A549 (cell line): ENCODE measurements at regions not wholly inside any gene's neighbourhood (a gene's known extent, or its start where the extent isn't known, plus 50 kb on each side); places are given as distances from the start of the nearest gene placed in this dataset.

Source experiments
- ATAC-seq, 2 experiments: fragments of 200-7000 bp in 1 of 2; fragments of >200 bp in 1 of 2; cut with Nextera tagmentation in 1 of 2; cut with Tn5 transposase in 1 of 2; 3 replicates each; pipeline versions ENCODE4 v1.8.0 to v1.9.1; 2018 to 2020; ENCODE audit warnings: mild to moderate bottlenecking in 1 of 2, moderate library complexity in 1 of 2
- CTCF ChIA-PET: fragments of 300-600 bp; sonication (Branson Sonifier 250); formaldehyde crosslinking; extraction: SDS; loops from one replicate; lab custom pipeline; 2021; ENCODE audit warnings: antibody characterized with exemption, inconsistent platforms; lab: Yijun Ruan, JAX
- POLR2A ChIA-PET: fragments of 350-600 bp; formaldehyde crosslinking; extraction: SDS; loops from one replicate; lab custom pipeline; 2021; ENCODE audit warnings: antibody characterized with exemption, inconsistent platforms; lab: Yijun Ruan, JAX
- DNase-seq, 2 experiments: peaks; one replicate each; pipeline versions ENCODE4 v3.0.0 to v3.0.0-alpha.2; 2011 to 2016; ENCODE audit warnings: low read depth in 1 of 2, low spot score in 1 of 2
- FAIRE-seq: peaks from 2 replicates; lab custom pipeline; 2011; peaks lifted over from hg19 to GRCh38; lab: Jason Lieb, UNC
- H3K27ac ChIP-seq, 2 experiments: fragments of >200 bp; sonication (Bioruptor Twin); formaldehyde crosslinking; 3 replicates each; pipeline ENCODE4 v1.5.1; 2016 to 2017
- H3K4me1 ChIP-seq: fragments of >200 bp; sonication (Bioruptor Twin); formaldehyde crosslinking; 3 replicates; pipeline ENCODE4 v1.6.1; 2016
- H3K4me2 ChIP-seq: fragments of >200 bp; sonication (Bioruptor Twin); formaldehyde crosslinking; 3 replicates; pipeline ENCODE4 v1.6.1; 2016
- H3K4me3 ChIP-seq: fragments of >200 bp; sonication (Bioruptor Twin); formaldehyde crosslinking; 3 replicates; pipeline ENCODE4 v1.5.1; 2016
- H3K9me3 ChIP-seq: fragments of >200 bp; sonication (Bioruptor Twin); formaldehyde crosslinking; 3 replicates; pipeline ENCODE4 v1.6.1; 2016
- BHLHE40 ChIP-seq: IDR thresholded peaks from 2 replicates; pipeline ENCODE4 v1.6.1; 2012; ENCODE audit warnings: low read depth, low read length, inconsistent platforms
- CBX8 ChIP-seq: fragments of 200-600 bp; sonication (generic); IDR thresholded peaks from 2 replicates; pipeline ENCODE4 v1.6.1; 2016
- CHD4 ChIP-seq: fragments of 200-600 bp; sonication (generic); IDR thresholded peaks from 2 replicates; pipeline ENCODE4 v1.6.1; 2016; ENCODE audit warnings: antibody characterized with exemption, mild to moderate bottlenecking, borderline replicate concordance
- EHF ChIP-seq: fragments of 250-450 bp; sonication (Bioruptor Pico); IDR thresholded peaks from 2 replicates; pipeline ENCODE4 v1.5.0; 2020; ENCODE audit warnings: mild to moderate bottlenecking
- EHMT2 ChIP-seq: fragments of 200-600 bp; sonication (generic); IDR thresholded peaks from 2 replicates; pipeline ENCODE4 v1.6.1; 2016; ENCODE audit warnings: antibody characterized with exemption, low read depth, mild to moderate bottlenecking, moderate library complexity
- EP300 ChIP-seq, 2 experiments: fragments of >200 bp; sonication (Bioruptor Twin); formaldehyde crosslinking; IDR thresholded peaks; 2 replicates in 1 of 2; 3 replicates in 1 of 2; pipeline ENCODE4 v1.6.1; 2016 to 2017
- HES2 ChIP-seq: fragments of >200 bp; sonication (Bioruptor Twin); formaldehyde crosslinking; IDR thresholded peaks from 2 replicates; pipeline ENCODE4 v1.6.1; 2016
- HEYL ChIP-seq: fragments of 250-450 bp; sonication (Bioruptor Pico); IDR thresholded peaks from 2 replicates; pipeline ENCODE4 v1.8.0; 2021; ENCODE audit warnings: mild to moderate bottlenecking, moderate library complexity
- HOXA7 ChIP-seq: fragments of 250-450 bp; sonication (Bioruptor Pico); IDR thresholded peaks from 2 replicates; pipeline ENCODE4 v1.5.0; 2020; ENCODE audit warnings: mild to moderate bottlenecking, moderate library complexity
- HOXB5 ChIP-seq: fragments of 250-450 bp; sonication (Bioruptor Pico); IDR thresholded peaks from 2 replicates; pipeline ENCODE4 v1.5.0; 2020; ENCODE audit warnings: mild to moderate bottlenecking, moderate library complexity
- JUN ChIP-seq, 2 experiments: fragments of >200 bp; sonication (Bioruptor Twin); formaldehyde crosslinking; IDR thresholded peaks; 2 replicates in 1 of 2; 3 replicates in 1 of 2; pipeline ENCODE4 v1.6.1; 2016 to 2017
- MYC ChIP-seq: IDR thresholded peaks from 2 replicates; pipeline ENCODE4 v1.6.1; 2012; ENCODE audit warnings: mild to moderate bottlenecking, inconsistent platforms, low read length, improper control_type of control experiment, borderline replicate concordance
- NFE2L2 ChIP-seq: fragments of 150-350 bp; conservative IDR thresholded peaks from 2 replicates; pipeline ENCODE4 v1.6.1; 2014; ENCODE audit warnings: low read length
- NR3C1 ChIP-seq: fragments of >200 bp; sonication (Bioruptor Twin); formaldehyde crosslinking; IDR thresholded peaks from 3 replicates; pipeline ENCODE4 v1.6.1; 2017
- PHF8 ChIP-seq: fragments of 200-600 bp; sonication (generic); IDR thresholded peaks from 2 replicates; pipeline ENCODE4 v1.6.1; 2016; ENCODE audit warnings: low read depth, mild to moderate bottlenecking, antibody characterized with exemption, moderate library complexity, borderline replicate concordance
- RAD21 ChIP-seq, 2 experiments: fragments of >200 bp in 1 of 2; sonication (Bioruptor Twin) in 1 of 2; formaldehyde crosslinking in 1 of 2; IDR thresholded peaks in 1 of 2; conservative IDR thresholded peaks in 1 of 2; 2 replicates in 1 of 2; 3 replicates in 1 of 2; pipeline ENCODE4 v1.6.1; 2012 to 2018; ENCODE audit warnings: inconsistent platforms in 1 of 2
- RARB ChIP-seq: fragments of 250-450 bp; sonication (Bioruptor Pico); IDR thresholded peaks from 2 replicates; pipeline ENCODE4 v1.8.0; 2021; ENCODE audit warnings: mild to moderate bottlenecking, moderate library complexity
- RCOR1 ChIP-seq: fragments of 150-350 bp; IDR thresholded peaks from 2 replicates; pipeline ENCODE4 v1.6.1; 2014; ENCODE audit warnings: antibody characterized with exemption, low read length, low read depth
- RFX5 ChIP-seq: fragments of 450-650 bp; IDR thresholded peaks from 2 replicates; pipeline ENCODE4 v1.7.1; 2014; ENCODE audit warnings: antibody characterized with exemption, mild to moderate bottlenecking, moderate library complexity
- TFCP2L1 ChIP-seq: fragments of 250-450 bp; sonication (Bioruptor Pico); IDR thresholded peaks from 2 replicates; pipeline ENCODE4 v1.5.0; 2021; ENCODE audit warnings: mild to moderate bottlenecking
- USF2 ChIP-seq: fragments of 450-650 bp; IDR thresholded peaks from 2 replicates; pipeline ENCODE4 v1.6.1; 2014; ENCODE audit warnings: antibody characterized with exemption
- ZNF302 ChIP-seq: fragments of 250-450 bp; sonication (Bioruptor Pico); IDR thresholded peaks from 2 replicates; pipeline ENCODE4 v1.9.0; 2021; ENCODE audit warnings: inconsistent platforms, mild to moderate bottlenecking, moderate library complexity
- ZSCAN20 ChIP-seq: fragments of 250-450 bp; sonication (Bioruptor Pico); IDR thresholded peaks from 2 replicates; pipeline ENCODE4 v1.8.0; 2022; ENCODE audit warnings: mild to moderate bottlenecking, moderate library complexity
- WGBS: methylation state at CpG from one replicate; pipeline ENCODE4 v1.1.6; 2017; ENCODE audit errors: missing lambda C conversion rate; 5-methylcytosine and 5-hydroxymethylcytosine counted together
- TF ChIP-seq, protein P1 (sequence below): fragments of 250-450 bp; sonication (Bioruptor Pico); IDR thresholded peaks from 2 replicates; pipeline ENCODE4 v1.5.0; 2021; ENCODE audit warnings: mild to moderate bottlenecking, moderate library complexity, borderline replicate concordance
- TF ChIP-seq, protein P2 (sequence below): IDR thresholded peaks from 2 replicates; pipeline ENCODE4 v1.6.1; 2012; ENCODE audit warnings: low read depth, borderline replicate concordance
- TF ChIP-seq, protein P3 (sequence below): fragments of >200 bp; sonication (Bioruptor Twin); formaldehyde crosslinking; IDR thresholded peaks from 3 replicates; pipeline ENCODE4 v1.6.1; 2016
- TF ChIP-seq, protein P4 (sequence below): fragments of >200 bp; sonication (Bioruptor Twin); formaldehyde crosslinking; IDR thresholded peaks from 3 replicates; pipeline ENCODE4 v1.5.1; 2016

DNA sequence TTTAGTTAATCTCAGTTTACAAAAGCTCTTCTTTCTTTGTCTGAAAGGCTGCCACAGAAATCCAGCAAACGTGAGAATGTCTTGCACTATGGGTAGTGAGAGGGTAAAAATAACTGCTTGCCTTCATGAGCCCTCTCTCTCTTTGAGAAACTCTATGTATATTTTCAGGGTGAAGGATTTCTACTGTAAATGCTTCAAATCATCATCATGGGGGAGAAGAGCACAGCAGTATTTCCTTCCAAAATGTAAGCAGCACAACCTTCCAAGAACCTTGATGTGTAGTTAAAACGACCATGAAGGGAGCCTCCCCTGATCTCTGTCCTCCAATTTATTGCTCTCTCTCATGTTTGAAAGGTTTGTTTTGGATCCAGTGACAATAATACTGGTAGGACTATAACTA is 141.3 kb upstream of the CENPW start:
- H3K4me2 ChIP-seq = no peak overlapping the region
- 23% methylated on average over 2 of the region's 2 CpGs for WGBS
- ChIA-PET POLR2A (no interaction called here), CTCF (interaction anchor here (0.9 kb wide), 1 partner anchor 22 kb away, joined by 4 read pairs; no protein-coding TSS in a partner anchor)
- no peak overlapping the region for H3K4me3 ChIP-seq
- FAIRE-seq = no peak
- no peaks in the 10 kb centered on the region for H3K4me1 ChIP-seq
- DNase-seq = no peak
- H3K27ac ChIP-seq = no peak overlapping the region
- TF ChIP-seq, protein P1, sequence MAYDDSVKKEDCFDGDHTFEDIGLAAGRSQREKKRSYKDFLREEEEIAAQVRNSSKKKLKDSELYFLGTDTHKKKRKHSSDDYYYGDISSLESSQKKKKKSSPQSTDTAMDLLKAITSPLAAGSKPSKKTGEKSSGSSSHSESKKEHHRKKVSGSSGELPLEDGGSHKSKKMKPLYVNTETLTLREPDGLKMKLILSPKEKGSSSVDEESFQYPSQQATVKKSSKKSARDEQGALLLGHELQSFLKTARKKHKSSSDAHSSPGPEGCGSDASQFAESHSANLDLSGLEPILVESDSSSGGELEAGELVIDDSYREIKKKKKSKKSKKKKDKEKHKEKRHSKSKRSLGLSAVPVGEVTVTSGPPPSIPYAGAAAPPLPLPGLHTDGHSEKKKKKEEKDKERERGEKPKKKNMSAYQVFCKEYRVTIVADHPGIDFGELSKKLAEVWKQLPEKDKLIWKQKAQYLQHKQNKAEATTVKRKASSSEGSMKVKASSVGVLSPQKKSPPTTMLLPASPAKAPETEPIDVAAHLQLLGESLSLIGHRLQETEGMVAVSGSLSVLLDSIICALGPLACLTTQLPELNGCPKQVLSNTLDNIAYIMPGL = no peak
- no peak for TF ChIP-seq ZSCAN20
- TF ChIP-seq, all 56 proteins: peak for 0
- no peak for ATAC-seq
- H3K9me3 ChIP-seq = no peaks in the 10 kb centered on the region

GRCh38 chr6:126199466-126199865 is 140.4 kb upstream of the CENPW start:
- no peak for DNase-seq
- TF ChIP-seq, protein P1 = no peak
- TF ChIP-seq HOXB5 (no peak), JUN (IDR thresholded peaks at IDR 0.05) (no peak), EHMT2 (no peak), RAD21 (conservative IDR thresholded peaks at IDR 0.05 in 1 of 2, IDR thresholded peaks at IDR 0.05 in 1 of 2) (no peak), CBX8 (no peak), HOXA7 (CRISPR knock-in tag) (no peak), USF2 (no peak), EHF (CRISPR knock-in tag) (no peak), PHF8 (no peak), EP300 (IDR thresholded peaks at IDR 0.05) (no peak), CHD4 (no peak), ZNF302 (CRISPR knock-in tag) (no peak), HEYL (no peak), TFCP2L1 (CRISPR knock-in tag) (no peak), RFX5 (no peak)
- TF ChIP-seq, protein P2, sequence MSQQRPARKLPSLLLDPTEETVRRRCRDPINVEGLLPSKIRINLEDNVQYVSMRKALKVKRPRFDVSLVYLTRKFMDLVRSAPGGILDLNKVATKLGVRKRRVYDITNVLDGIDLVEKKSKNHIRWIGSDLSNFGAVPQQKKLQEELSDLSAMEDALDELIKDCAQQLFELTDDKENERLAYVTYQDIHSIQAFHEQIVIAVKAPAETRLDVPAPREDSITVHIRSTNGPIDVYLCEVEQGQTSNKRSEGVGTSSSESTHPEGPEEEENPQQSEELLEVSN = no peak
- 92% methylated on average over 1 of the region's 1 CpG for WGBS
- H3K9me3 ChIP-seq = no peaks in the 10 kb centered on the region
- H3K4me1 ChIP-seq = no peaks in the 10 kb centered on the region
- CTCF ChIA-PET = no interaction called here
- POLR2A ChIA-PET = no interaction called here
- no peak for FAIRE-seq
- no peak overlapping the region for H3K4me3 ChIP-seq
- no peak for ATAC-seq
- H3K4me2 ChIP-seq = no peak overlapping the region
- no peak overlapping the region for H3K27ac ChIP-seq

DNA sequence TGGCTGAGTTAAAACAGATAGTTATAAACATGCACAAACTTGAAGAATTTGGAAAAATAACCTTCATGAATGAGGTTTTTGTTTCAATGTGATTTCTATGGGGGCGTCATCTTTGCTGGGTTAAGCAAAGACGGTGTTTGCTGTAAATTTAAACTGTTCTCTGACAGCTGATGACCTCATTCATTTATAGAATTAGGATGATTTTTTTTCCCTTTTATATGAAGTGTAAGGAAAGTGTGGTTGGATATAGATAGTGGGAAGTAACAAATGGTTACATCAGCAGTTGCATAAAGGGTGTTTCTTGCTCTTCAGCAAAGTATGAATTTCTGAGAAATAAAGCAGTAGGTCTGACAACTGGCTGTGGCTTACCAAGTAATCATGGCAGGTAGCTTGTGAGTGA is 137.2 kb upstream of the CENPW start:
- DNase-seq (no peak), ATAC-seq (no peak), FAIRE-seq (no peak)
- Histone ChIP-seq H3K9me3 (no peaks in the 10 kb centered on the region), H3K4me2 (no peak overlapping the region), H3K4me3 (no peak overlapping the region), H3K4me1 (no peaks in the 10 kb centered on the region), H3K27ac (no peak overlapping the region)
- ChIA-PET POLR2A (no interaction called here), CTCF (no interaction called here)
- 89% methylated on average over 2 of the region's 2 CpGs for WGBS
- TF ChIP-seq, protein P3, sequence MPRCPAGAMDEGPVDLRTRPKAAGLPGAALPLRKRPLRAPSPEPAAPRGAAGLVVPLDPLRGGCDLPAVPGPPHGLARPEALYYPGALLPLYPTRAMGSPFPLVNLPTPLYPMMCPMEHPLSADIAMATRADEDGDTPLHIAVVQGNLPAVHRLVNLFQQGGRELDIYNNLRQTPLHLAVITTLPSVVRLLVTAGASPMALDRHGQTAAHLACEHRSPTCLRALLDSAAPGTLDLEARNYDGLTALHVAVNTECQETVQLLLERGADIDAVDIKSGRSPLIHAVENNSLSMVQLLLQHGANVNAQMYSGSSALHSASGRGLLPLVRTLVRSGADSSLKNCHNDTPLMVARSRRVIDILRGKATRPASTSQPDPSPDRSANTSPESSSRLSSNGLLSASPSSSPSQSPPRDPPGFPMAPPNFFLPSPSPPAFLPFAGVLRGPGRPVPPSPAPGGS = no peak
- TF ChIP-seq HES2 (no peak), BHLHE40 (no peak), RAD21 (conservative IDR thresholded peaks at IDR 0.05 in 1 of 2, IDR thresholded peaks at IDR 0.05 in 1 of 2) (no peak), HOXB5 (no peak), NR3C1 (no peak), NFE2L2 (no peak), RARB (CRISPR knock-in tag) (no peak), MYC (no peak), HEYL (no peak), HOXA7 (CRISPR knock-in tag) (no peak), RCOR1 (no peak), PHF8 (no peak)
- TF ChIP-seq, protein P4, sequence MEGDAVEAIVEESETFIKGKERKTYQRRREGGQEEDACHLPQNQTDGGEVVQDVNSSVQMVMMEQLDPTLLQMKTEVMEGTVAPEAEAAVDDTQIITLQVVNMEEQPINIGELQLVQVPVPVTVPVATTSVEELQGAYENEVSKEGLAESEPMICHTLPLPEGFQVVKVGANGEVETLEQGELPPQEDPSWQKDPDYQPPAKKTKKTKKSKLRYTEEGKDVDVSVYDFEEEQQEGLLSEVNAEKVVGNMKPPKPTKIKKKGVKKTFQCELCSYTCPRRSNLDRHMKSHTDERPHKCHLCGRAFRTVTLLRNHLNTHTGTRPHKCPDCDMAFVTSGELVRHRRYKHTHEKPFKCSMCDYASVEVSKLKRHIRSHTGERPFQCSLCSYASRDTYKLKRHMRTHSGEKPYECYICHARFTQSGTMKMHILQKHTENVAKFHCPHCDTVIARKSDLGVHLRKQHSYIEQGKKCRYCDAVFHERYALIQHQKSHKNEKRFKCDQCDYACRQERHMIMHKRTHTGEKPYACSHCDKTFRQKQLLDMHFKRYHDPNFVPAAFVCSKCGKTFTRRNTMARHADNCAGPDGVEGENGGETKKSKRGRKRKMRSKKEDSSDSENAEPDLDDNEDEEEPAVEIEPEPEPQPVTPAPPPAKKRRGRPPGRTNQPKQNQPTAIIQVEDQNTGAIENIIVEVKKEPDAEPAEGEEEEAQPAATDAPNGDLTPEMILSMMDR = no peak
